ENCODE measurements at regions not wholly inside any gene's neighbourhood (a gene's known extent, or its start where the extent isn't known, plus 50 kb on each side); places are given as distances from the start of the nearest gene placed in this dataset.

DNA sequence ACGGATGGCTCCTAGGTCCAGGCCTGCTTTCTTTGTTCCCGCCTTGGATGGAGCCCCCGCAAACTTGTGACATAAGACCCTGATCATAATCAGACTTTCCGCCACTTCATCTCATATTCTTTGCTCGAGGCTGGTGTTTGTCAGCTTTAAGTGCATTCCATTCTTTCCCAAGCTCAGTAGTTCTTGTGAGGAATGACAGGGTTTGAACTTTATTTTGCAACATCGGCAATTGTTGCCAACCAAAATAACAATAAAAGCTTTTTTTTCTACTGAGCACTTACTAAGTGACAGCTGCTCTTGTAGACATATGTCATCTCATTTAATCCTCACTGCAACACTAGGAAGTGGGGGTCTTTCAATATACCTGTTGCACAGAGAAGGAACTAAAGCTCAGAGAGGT, 178.8 kb upstream of the ST6GAL2 start:
- TF ChIP-seq, protein P1, sequence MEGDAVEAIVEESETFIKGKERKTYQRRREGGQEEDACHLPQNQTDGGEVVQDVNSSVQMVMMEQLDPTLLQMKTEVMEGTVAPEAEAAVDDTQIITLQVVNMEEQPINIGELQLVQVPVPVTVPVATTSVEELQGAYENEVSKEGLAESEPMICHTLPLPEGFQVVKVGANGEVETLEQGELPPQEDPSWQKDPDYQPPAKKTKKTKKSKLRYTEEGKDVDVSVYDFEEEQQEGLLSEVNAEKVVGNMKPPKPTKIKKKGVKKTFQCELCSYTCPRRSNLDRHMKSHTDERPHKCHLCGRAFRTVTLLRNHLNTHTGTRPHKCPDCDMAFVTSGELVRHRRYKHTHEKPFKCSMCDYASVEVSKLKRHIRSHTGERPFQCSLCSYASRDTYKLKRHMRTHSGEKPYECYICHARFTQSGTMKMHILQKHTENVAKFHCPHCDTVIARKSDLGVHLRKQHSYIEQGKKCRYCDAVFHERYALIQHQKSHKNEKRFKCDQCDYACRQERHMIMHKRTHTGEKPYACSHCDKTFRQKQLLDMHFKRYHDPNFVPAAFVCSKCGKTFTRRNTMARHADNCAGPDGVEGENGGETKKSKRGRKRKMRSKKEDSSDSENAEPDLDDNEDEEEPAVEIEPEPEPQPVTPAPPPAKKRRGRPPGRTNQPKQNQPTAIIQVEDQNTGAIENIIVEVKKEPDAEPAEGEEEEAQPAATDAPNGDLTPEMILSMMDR (IDR thresholded peaks at IDR 0.05; ENCODE audit: insufficient read depth, low read length), result no peak
- TF ChIP-seq, protein P2, sequence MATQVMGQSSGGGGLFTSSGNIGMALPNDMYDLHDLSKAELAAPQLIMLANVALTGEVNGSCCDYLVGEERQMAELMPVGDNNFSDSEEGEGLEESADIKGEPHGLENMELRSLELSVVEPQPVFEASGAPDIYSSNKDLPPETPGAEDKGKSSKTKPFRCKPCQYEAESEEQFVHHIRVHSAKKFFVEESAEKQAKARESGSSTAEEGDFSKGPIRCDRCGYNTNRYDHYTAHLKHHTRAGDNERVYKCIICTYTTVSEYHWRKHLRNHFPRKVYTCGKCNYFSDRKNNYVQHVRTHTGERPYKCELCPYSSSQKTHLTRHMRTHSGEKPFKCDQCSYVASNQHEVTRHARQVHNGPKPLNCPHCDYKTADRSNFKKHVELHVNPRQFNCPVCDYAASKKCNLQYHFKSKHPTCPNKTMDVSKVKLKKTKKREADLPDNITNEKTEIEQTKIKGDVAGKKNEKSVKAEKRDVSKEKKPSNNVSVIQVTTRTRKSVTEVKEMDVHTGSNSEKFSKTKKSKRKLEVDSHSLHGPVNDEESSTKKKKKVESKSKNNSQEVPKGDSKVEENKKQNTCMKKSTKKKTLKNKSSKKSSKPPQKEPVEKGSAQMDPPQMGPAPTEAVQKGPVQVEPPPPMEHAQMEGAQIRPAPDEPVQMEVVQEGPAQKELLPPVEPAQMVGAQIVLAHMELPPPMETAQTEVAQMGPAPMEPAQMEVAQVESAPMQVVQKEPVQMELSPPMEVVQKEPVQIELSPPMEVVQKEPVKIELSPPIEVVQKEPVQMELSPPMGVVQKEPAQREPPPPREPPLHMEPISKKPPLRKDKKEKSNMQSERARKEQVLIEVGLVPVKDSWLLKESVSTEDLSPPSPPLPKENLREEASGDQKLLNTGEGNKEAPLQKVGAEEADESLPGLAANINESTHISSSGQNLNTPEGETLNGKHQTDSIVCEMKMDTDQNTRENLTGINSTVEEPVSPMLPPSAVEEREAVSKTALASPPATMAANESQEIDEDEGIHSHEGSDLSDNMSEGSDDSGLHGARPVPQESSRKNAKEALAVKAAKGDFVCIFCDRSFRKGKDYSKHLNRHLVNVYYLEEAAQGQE (IDR thresholded peaks at IDR 0.05; ENCODE audit: insufficient replicate concordance, low read depth), result no peak
- no peak for TF ChIP-seq POLR2AphosphoS5 (IDR thresholded peaks at IDR 0.05; ENCODE audit: low read depth)

All from HL-60 (cell line).